A673 (cell line): ENCODE measurements at regions not wholly inside any gene's neighbourhood (a gene's known extent, or its start where the extent isn't known, plus 50 kb on each side); places are given as distances from the start of the nearest gene placed in this dataset.

ENCODE experiments used
- BruUV-seq: library from RNA; stranded (reverse); fragments of 400-500 nt; replicated peaks from 2 replicates; lab custom pipeline; 2021; lab: Mats Ljungman, UMichigan
- CTCF ChIA-PET: fragments of 300-600 bp; sonication (Branson Sonifier 250); formaldehyde crosslinking; loops from one replicate; lab custom pipeline; 2022; ENCODE audit warnings: antibody characterized with exemption; lab: Charles Lee
- POLR2A ChIA-PET: fragments of 300-600 bp; sonication (Branson Sonifier 250); formaldehyde crosslinking; loops from one replicate; lab custom pipeline; 2022; ENCODE audit warnings: antibody characterized with exemption; ENCODE audit not compliant: low non-redundant PET; lab: Charles Lee
- DNase-seq: peaks from one replicate; pipeline ENCODE4 v3.0.0-alpha.2; 2015; ENCODE audit warnings: low spot score
- H3K27ac ChIP-seq: fragments of 200-600 bp; sonication (generic); 2 replicates; pipeline ENCODE4 v1.5.1; 2016; ENCODE audit warnings: mixed run types, low read depth, mild to moderate bottlenecking, mixed read lengths, antibody characterized with exemption, low read length; ENCODE audit not compliant: poor library complexity, severe bottlenecking
- H3K27me3 ChIP-seq: fragments of 200-600 bp; sonication (generic); replicated peaks from 2 replicates; pipeline ENCODE4 v1.6.1; 2017; ENCODE audit warnings: mixed run types, low read depth, mild to moderate bottlenecking, mixed read lengths, antibody characterized with exemption, low read length; ENCODE audit not compliant: insufficient read depth, poor library complexity
- H3K36me3 ChIP-seq: fragments of 200-600 bp; sonication (generic); 2 replicates; pipeline ENCODE4 v1.6.1; 2016; ENCODE audit warnings: mixed run types, mild to moderate bottlenecking, mixed read lengths, antibody characterized with exemption, low read length; ENCODE audit not compliant: insufficient read depth, poor library complexity, severe bottlenecking
- H3K4me1 ChIP-seq: fragments of 200-600 bp; sonication (generic); 2 replicates; pipeline ENCODE4 v1.6.1; 2017; ENCODE audit warnings: mixed run types, mild to moderate bottlenecking, mixed read lengths, antibody characterized with exemption, low read length; ENCODE audit not compliant: insufficient read depth, poor library complexity, severe bottlenecking
- H3K4me3 ChIP-seq: fragments of 200-600 bp; sonication (generic); 2 replicates; pipeline ENCODE4 v1.5.1; 2016; ENCODE audit warnings: low read depth, mixed run types, mild to moderate bottlenecking, mixed read lengths, low read length; ENCODE audit not compliant: poor library complexity, severe bottlenecking
- H3K9me3 ChIP-seq: fragments of 200-600 bp; sonication (generic); 2 replicates; pipeline ENCODE4 v1.6.1; 2016; ENCODE audit warnings: mixed run types, low read depth, mild to moderate bottlenecking, mixed read lengths, antibody characterized with exemption, low read length; ENCODE audit not compliant: poor library complexity, severe bottlenecking
- EZH2 ChIP-seq: fragments of 200-600 bp; sonication (generic); IDR thresholded peaks from 2 replicates; pipeline ENCODE4 v1.6.1; 2017; ENCODE audit warnings: borderline replicate concordance, low read depth, mild to moderate bottlenecking, mixed read lengths, antibody characterized with exemption, low read length; ENCODE audit not compliant: poor library complexity, severe bottlenecking
- intact Hi-C: fragments of 100-400 bp; cut with micrococcal nuclease; formaldehyde crosslinking; loops from one replicate; pipeline ENCODE4 v1.10.0; 2022; ENCODE audit not compliant: unreplicated experiment
- TF ChIP-seq, protein P1 (sequence below): fragments of 300-800, 200-600 bp; sonication (generic); conservative IDR thresholded peaks from 2 replicates; pipeline ENCODE4 v1.5.1; 2017; ENCODE audit warnings: low read depth, mild to moderate bottlenecking, antibody characterized with exemption, low read length, moderate library complexity, mixed read lengths

DNA sequence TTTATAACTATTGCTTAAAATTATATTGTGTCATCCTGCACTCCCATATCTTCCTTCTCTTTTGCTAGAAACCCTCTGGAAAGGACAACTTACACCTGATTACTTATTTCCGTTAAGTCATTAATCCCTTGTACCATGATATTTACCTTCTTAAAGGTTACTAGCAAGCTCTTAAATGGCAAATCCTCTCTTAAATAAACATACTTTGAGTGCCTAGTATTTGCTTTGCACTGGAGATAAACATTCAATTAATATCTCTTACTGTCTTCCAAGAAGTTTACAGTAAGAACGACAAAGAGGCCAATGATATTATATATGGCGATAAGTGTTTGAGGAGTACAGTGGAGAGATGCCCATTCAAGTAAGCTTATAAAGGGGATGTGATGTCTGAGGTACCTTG, 278.3 kb downstream of the HGF start:
- intact Hi-C loops, result loop anchor here (10.0 kb wide), 1 partner anchor 753 kb away; no protein-coding TSS in a partner anchor
- ChIA-PET CTCF (interaction anchor here (0.6 kb wide), 1 partner anchor 22 kb away, joined by 3 read pairs; no protein-coding TSS in a partner anchor), POLR2A (no interaction called here)
- TF ChIP-seq EZH2, result no peak
- TF ChIP-seq, protein P1, sequence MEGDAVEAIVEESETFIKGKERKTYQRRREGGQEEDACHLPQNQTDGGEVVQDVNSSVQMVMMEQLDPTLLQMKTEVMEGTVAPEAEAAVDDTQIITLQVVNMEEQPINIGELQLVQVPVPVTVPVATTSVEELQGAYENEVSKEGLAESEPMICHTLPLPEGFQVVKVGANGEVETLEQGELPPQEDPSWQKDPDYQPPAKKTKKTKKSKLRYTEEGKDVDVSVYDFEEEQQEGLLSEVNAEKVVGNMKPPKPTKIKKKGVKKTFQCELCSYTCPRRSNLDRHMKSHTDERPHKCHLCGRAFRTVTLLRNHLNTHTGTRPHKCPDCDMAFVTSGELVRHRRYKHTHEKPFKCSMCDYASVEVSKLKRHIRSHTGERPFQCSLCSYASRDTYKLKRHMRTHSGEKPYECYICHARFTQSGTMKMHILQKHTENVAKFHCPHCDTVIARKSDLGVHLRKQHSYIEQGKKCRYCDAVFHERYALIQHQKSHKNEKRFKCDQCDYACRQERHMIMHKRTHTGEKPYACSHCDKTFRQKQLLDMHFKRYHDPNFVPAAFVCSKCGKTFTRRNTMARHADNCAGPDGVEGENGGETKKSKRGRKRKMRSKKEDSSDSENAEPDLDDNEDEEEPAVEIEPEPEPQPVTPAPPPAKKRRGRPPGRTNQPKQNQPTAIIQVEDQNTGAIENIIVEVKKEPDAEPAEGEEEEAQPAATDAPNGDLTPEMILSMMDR, result no peak
- no peaks in the 10 kb centered on the region for H3K36me3 ChIP-seq
- no peak overlapping the region for H3K4me3 ChIP-seq
- H3K27ac ChIP-seq, result no peak overlapping the region
- no peaks in the 10 kb centered on the region for H3K27me3 ChIP-seq
- H3K9me3 ChIP-seq, result no peaks in the 10 kb centered on the region
- BruUV-seq, result no TSS peak
- no peaks in the 10 kb centered on the region for H3K4me1 ChIP-seq
- no peak for DNase-seq

DNA sequence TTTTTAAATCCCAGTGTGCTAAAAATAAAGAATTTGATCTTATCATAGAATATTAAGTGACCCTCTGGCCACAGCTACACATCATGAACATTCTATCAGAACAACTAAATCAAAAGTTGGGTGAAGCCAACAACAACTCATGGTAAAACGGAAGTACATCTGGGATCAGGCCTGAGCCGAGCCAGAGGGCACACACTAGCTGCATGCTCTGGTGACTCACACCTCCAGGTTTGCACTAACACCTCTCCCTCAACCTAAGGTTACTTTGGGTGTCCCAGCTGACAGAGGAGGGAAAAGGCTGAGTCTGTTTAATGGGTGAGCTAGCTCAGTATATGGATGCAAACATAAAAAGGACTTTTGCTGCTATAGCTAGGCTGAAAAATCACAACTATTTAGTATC, 281.6 kb downstream of the HGF start:
- no TSS peak for BruUV-seq
- no peak for DNase-seq
- Histone ChIP-seq H3K27me3 (no peaks in the 10 kb centered on the region), H3K4me1 (no peaks in the 10 kb centered on the region), H3K27ac (no peak overlapping the region), H3K4me3 (no peak overlapping the region), H3K9me3 (no peaks in the 10 kb centered on the region), H3K36me3 (no peaks in the 10 kb centered on the region)
- TF ChIP-seq, protein P1, result no peak
- no peak for TF ChIP-seq EZH2
- POLR2A ChIA-PET, result no interaction called here
- intact Hi-C loops, result no loop called here
- CTCF ChIA-PET, result no interaction called here

DNA sequence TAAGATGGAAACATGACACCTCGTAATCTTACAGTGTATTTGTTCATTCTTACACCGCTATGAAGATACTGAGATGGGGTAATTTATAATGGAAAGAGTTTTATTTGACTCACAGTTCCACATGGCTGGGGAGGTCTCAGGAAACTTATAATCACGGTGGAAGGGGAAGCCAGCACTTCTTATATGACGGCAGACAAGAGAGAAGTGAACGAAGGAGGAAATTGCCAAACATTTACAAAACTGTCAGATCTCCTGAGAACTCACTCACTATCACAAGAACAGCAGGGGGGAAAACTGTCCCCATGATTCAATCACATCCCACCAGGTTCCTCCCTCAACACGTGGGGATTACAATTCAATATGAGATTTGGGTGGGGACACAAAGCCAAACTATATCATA, 282.3 kb downstream of the HGF start:
- Histone ChIP-seq H3K27ac (no peak overlapping the region), H3K27me3 (no peaks in the 10 kb centered on the region), H3K36me3 (no peaks in the 10 kb centered on the region), H3K4me1 (no peaks in the 10 kb centered on the region), H3K9me3 (no peaks in the 10 kb centered on the region), H3K4me3 (no peak overlapping the region)
- BruUV-seq, result no TSS peak
- POLR2A ChIA-PET, result no interaction called here
- TF ChIP-seq EZH2, result no peak
- TF ChIP-seq, protein P1, result no peak
- intact Hi-C loops, result no loop called here
- DNase-seq, result no peak
- CTCF ChIA-PET, result no interaction called here
